ENCODE measurements at regions not wholly inside any gene's neighbourhood (a gene's known extent, or its start where the extent isn't known, plus 50 kb on each side); places are given as distances from the start of the nearest gene placed in this dataset.

- TF ChIP-seq, protein P1, sequence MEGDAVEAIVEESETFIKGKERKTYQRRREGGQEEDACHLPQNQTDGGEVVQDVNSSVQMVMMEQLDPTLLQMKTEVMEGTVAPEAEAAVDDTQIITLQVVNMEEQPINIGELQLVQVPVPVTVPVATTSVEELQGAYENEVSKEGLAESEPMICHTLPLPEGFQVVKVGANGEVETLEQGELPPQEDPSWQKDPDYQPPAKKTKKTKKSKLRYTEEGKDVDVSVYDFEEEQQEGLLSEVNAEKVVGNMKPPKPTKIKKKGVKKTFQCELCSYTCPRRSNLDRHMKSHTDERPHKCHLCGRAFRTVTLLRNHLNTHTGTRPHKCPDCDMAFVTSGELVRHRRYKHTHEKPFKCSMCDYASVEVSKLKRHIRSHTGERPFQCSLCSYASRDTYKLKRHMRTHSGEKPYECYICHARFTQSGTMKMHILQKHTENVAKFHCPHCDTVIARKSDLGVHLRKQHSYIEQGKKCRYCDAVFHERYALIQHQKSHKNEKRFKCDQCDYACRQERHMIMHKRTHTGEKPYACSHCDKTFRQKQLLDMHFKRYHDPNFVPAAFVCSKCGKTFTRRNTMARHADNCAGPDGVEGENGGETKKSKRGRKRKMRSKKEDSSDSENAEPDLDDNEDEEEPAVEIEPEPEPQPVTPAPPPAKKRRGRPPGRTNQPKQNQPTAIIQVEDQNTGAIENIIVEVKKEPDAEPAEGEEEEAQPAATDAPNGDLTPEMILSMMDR (IDR thresholded peaks at IDR 0.05; ENCODE audit: insufficient read depth, low read depth, low read length, missing control alignments), result no peak
- peak; percentile 82 for DNase-seq (ENCODE audit: low read depth)
- no peak overlapping the region for H3K4me3 ChIP-seq (ENCODE audit: low read length)
Observed at GRCh38 chr7:41621953-41622831, 80.7 kb downstream of the INHBA start.

DNA sequence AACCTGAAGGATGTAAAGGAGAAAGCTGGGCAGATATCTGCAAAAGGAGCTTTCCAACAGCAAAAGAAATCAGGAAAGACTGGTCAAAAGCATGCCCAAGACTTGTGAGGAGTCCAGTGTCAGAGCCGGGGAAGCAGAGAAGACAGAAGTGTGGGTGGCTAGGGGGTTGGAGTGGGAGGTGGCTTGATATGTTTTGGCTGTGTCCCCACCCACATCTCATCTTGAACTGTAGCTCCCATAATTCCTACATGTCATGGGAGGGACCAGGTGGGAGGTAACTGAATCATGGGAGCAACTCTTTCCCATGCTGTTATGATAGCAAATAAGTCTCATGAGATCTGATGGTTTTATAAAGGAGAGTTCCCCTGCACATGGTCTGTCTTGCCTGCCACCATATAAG, 84.9 kb downstream of the INHBA start:
- TF ChIP-seq, protein P1 (IDR thresholded peaks at IDR 0.05; ENCODE audit: insufficient read depth, low read depth, low read length, missing control alignments), result no peak
- H3K4me3 ChIP-seq (ENCODE audit: low read length), result no peak overlapping the region
- no peak for DNase-seq (ENCODE audit: low read depth)

DNA sequence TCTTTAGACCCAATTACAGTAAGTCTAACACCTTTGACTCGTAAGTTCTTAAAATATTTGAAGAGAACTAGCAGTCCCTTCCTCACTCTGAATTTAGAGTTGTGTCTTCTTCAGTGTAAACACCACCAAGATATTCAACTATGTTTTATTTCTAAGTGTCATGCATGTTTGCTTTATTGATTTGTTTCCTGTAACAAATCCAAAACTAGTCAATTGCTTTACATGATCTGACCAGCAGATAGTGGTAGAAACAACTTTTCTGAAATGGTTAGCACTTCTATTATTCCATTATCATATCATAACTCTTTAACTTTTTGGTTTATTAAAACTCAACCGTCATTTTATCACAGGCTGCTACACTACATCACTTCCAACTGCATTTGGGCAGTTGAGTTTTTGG, 90.1 kb downstream of the INHBA start:
- H3K4me3 ChIP-seq (ENCODE audit: low read length), result no peak overlapping the region
- TF ChIP-seq, protein P1 (IDR thresholded peaks at IDR 0.05; ENCODE audit: insufficient read depth, low read depth, low read length, missing control alignments), result no peak
- DNase-seq (ENCODE audit: low read depth), result no peak

GRCh38 chr7:41612386-41612785, 90.5 kb downstream of the INHBA start:
- no peak overlapping the region for H3K4me3 ChIP-seq (ENCODE audit: low read length)
- TF ChIP-seq, protein P1 (IDR thresholded peaks at IDR 0.05; ENCODE audit: insufficient read depth, low read depth, low read length, missing control alignments), result no peak
- DNase-seq (ENCODE audit: low read depth), result no peak

DNA sequence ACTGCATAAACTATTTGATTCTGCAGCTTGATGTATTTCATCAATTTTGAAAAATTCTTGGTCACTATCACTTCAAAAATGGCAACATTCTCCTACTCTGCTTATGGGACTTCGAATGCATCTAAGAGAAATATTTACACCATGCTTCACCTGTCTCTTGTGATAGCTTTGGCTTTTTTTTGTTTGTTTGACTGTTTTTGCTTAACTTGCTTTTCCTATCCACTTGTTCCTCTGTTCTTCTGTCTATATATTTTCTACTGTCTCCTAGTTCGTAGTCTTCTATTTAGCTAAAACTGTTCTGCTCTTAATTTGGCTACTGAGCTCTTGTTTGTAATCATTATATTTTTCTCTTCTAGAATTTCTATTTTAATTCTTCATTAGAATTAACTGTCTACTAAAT, 94.4 kb downstream of the INHBA start:
- no peak for DNase-seq (ENCODE audit: low read depth)
- H3K4me3 ChIP-seq (ENCODE audit: low read length), result no peak overlapping the region
- TF ChIP-seq, protein P1 (IDR thresholded peaks at IDR 0.05; ENCODE audit: insufficient read depth, low read depth, low read length, missing control alignments), result no peak

DNA sequence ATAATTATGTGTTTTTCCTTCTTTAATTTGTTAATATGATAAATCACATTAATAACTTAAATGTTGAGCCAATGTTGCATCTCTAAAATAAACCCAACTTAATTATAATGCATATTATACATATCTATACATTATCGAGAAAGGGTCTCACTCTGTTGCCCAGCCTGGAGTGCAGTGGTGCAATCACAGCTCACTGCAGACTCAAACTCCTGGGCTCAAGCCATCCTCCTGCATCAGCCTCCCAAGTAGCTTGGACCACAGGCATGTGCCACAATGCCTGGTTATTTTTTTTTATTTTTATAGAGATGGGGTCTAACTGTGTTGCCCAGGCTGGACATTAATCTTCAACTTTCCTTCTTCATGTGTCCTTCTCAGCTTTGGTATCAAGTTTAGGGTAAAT, 98.9 kb downstream of the INHBA start:
- DNase-seq (ENCODE audit: low read depth), result no peak
- no peak overlapping the region for H3K4me3 ChIP-seq (ENCODE audit: low read length)
- TF ChIP-seq, protein P1 (IDR thresholded peaks at IDR 0.05; ENCODE audit: insufficient read depth, low read depth, low read length, missing control alignments), result no peak

DNA sequence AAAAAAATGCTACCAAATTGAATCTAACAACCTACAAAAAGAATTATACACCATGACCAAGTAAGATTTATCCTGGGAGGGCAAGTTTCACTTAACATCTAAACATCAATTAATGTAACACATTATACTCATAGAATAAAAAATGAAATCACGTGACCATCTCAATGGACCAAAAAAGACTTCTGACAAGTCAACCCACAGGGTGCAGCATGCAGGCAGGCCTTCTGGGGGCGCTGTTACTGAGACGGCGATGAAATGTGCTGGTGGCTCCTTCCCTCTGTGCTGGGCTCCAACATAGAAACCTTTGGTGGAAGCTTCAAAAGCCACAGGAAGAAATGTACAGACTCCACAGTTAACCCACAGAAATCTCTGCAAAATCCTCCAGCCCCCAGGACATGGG, 103.1 kb downstream of the INHBA start:
- H3K4me3 ChIP-seq (ENCODE audit: low read length), result no peak overlapping the region
- TF ChIP-seq, protein P1 (IDR thresholded peaks at IDR 0.05; ENCODE audit: insufficient read depth, low read depth, low read length, missing control alignments), result peak; percentile 22
- no peak for DNase-seq (ENCODE audit: low read depth)
